ENCODE measurements at regions not wholly inside any gene's neighbourhood (a gene's known extent, or its start where the extent isn't known, plus 50 kb on each side); places are given as distances from the start of the nearest gene placed in this dataset.

GRCh38 chrY:20686674-20687073 lies 69.2 kb upstream of the RPS4Y2 start:
- no peak overlapping the region for H2BK20ac ChIP-seq (ENCODE audit: low read length)
- H3K4me2 ChIP-seq (ENCODE audit: insufficient read depth in 1 of 2, low read depth in 2 of 2, low read length in 2 of 2) = no peak overlapping the region
- H3K27me3 ChIP-seq (replicated peaks in 1 of 4; ENCODE audit: control insufficient read depth in 3 of 4, extremely low read depth in 1 of 4, insufficient read depth in 3 of 4, low read length in 3 of 4) = no peaks in the 10 kb centered on the region
- no peak for TF ChIP-seq CREB1 (IDR thresholded peaks at IDR 0.05)
- TF ChIP-seq POU5F1 (IDR thresholded peaks at IDR 0.05; ENCODE audit: low read depth, low read length) = no peak
- no peak for TF ChIP-seq EZH2 (IDR thresholded peaks at IDR 0.05; ENCODE audit: low read depth, low read length, severe bottlenecking)
- no peak for TF ChIP-seq SIN3A (conservative IDR thresholded peaks at IDR 0.05 in 1 of 2, IDR thresholded peaks at IDR 0.05 in 1 of 2; ENCODE audit: low read depth in 1 of 2, low read length in 2 of 2)
- no peaks in the 10 kb centered on the region for H3K23me2 ChIP-seq (ENCODE audit: low read depth, low read length)
- H3K36me3 ChIP-seq (ENCODE audit: control insufficient read depth in 2 of 4, insufficient read depth in 4 of 4, low read length in 3 of 4) = no peaks in the 10 kb centered on the region
- H3K9me3 ChIP-seq (ENCODE audit: insufficient read depth in 2 of 2, low read depth in 1 of 2, low read length in 1 of 2) = peaks cover 4 to 20% of the 10 kb centered on the region in 2 experiments; a peak in 2 of 4 replicates
- H3K23ac ChIP-seq (ENCODE audit: insufficient read length) = no peak overlapping the region
- H3K4me3 ChIP-seq (ENCODE audit: extremely low read depth in 1 of 4, insufficient read depth in 2 of 4, low read depth in 3 of 4, low read length in 4 of 4) = no peak overlapping the region
- DNase-seq (ENCODE audit: low read depth in 1 of 2, low spot score in 2 of 2) (no peak), FAIRE-seq (no peak)
- no peak overlapping the region for H2BK15ac ChIP-seq (ENCODE audit: low read length)
- ChIA-PET CTCF (ENCODE audit: partially characterized antibody) (no interaction called here), POLR2A (ENCODE audit: partially characterized antibody) (no interaction called here)
- H3K56ac ChIP-seq (replicated peaks; ENCODE audit: insufficient read length, low read depth, low read length) = no peak overlapping the region
- H2AFZ ChIP-seq (ENCODE audit: low read length) = no peak overlapping the region
- no peak overlapping the region for H4K91ac ChIP-seq (replicated peaks; ENCODE audit: insufficient read length, low read length)
- no peaks in the 10 kb centered on the region for H3K79me1 ChIP-seq (ENCODE audit: low read depth, low read length)
- no peak overlapping the region for H2BK120ac ChIP-seq (replicated peaks; ENCODE audit: low read depth, low read length)
- no peak overlapping the region for H2BK12ac ChIP-seq (ENCODE audit: low read depth, low read length)
- no peak overlapping the region for H4K8ac ChIP-seq (ENCODE audit: extremely low read depth, insufficient read depth, low read length)
- no peak overlapping the region for H4K5ac ChIP-seq (ENCODE audit: insufficient read length, low read depth, low read length)
- no peaks in the 10 kb centered on the region for H3K79me2 ChIP-seq (ENCODE audit: control insufficient read depth in 1 of 2, insufficient read depth in 2 of 2, low read length in 2 of 2)
- no peak overlapping the region for H3K9ac ChIP-seq (replicated peaks in 1 of 4; ENCODE audit: extremely low read depth in 1 of 4, low read depth in 3 of 4, low read length in 3 of 4)
- H3K27ac ChIP-seq (ENCODE audit: low read depth, low read length) = no peak overlapping the region
- H3K4me1 ChIP-seq (replicated peaks in 1 of 4; ENCODE audit: control insufficient read depth in 3 of 4, insufficient read depth in 4 of 4, low read length in 3 of 4) = no peaks in the 10 kb centered on the region
- no peak overlapping the region for H2AK5ac ChIP-seq (ENCODE audit: low read depth, low read length)
- H3K14ac ChIP-seq (ENCODE audit: insufficient read length) = no peak overlapping the region
- H4K20me1 ChIP-seq (replicated peaks in 1 of 2; ENCODE audit: control insufficient read depth in 1 of 2, insufficient read depth in 2 of 2, low read length in 2 of 2) = no peaks in the 10 kb centered on the region
- no peak overlapping the region for H3K4ac ChIP-seq (replicated peaks; ENCODE audit: insufficient read length, low read depth, low read length)
- no peak overlapping the region for H3K18ac ChIP-seq (ENCODE audit: extremely low read depth, low read length)
- no peak overlapping the region for H2BK5ac ChIP-seq (ENCODE audit: low read depth, low read length)
